HepG2 (cell line): ENCODE measurements at regions not wholly inside any gene's neighbourhood (a gene's known extent, or its start where the extent isn't known, plus 50 kb on each side); places are given as distances from the start of the nearest gene placed in this dataset.

Source experiments
- ATAC-seq: fragments of 200-7000 bp; cut with Tn5 transposase; 3 replicates; pipeline ENCODE4 v1.9.1; 2020; ENCODE audit warnings: mild to moderate bottlenecking, moderate library complexity
- BruUV-seq: library from RNA; stranded (reverse); fragments of 400-500 nt; replicated peaks from 2 replicates; lab custom pipeline; 2021; lab: Mats Ljungman, UMichigan
- CTCF ChIA-PET: fragments of 300-600 bp; formaldehyde crosslinking; extraction: SDS; loops from one replicate; lab custom pipeline; 2021; ENCODE audit warnings: low total read pairs, inconsistent platforms, low intra/inter-chr PET ratio; lab: Yijun Ruan, JAX
- POLR2A ChIA-PET: fragments of 350-600 bp; sonication (Branson Sonifier 250); formaldehyde crosslinking; loops from one replicate; lab custom pipeline; 2020; ENCODE audit warnings: antibody characterized with exemption, inconsistent platforms; lab: Yijun Ruan, JAX
- DNase-seq: peaks from one replicate; pipeline ENCODE4 v3.0.0-alpha.2; 2015; ENCODE audit warnings: low spot score
- FAIRE-seq: peaks from 3 replicates; lab custom pipeline; 2011; peaks lifted over from hg19 to GRCh38; lab: Jason Lieb, UNC
- H2AFZ ChIP-seq: one replicate; pipeline ENCODE4 v1.6.1; 2011; ENCODE audit warnings: low read length, inconsistent platforms
- H3K27ac ChIP-seq: fragments of 300-600 bp; 3 replicates; pipeline ENCODE4 v1.8.0; 2011; ENCODE audit warnings: mixed run types, mild to moderate bottlenecking, mixed read lengths, low read length, inconsistent platforms; ENCODE audit not compliant: insufficient read depth; ENCODE audit errors: extremely low read length
- H3K27me3 ChIP-seq, 2 experiments: fragments of 200-600 bp in 1 of 2; 2 replicates in 1 of 2; 3 replicates in 1 of 2; pipeline versions ENCODE4 v1.6.0 to v1.8.0; 2011; ENCODE audit warnings: low read length in 2 of 2, mild to moderate bottlenecking in 2 of 2, moderate library complexity in 2 of 2, inconsistent platforms in 1 of 2; ENCODE audit not compliant: insufficient read depth in 2 of 2, control insufficient read depth in 1 of 2
- H3K36me3 ChIP-seq, 2 experiments: fragments of 200-600 bp in 1 of 2; replicated peaks in 1 of 2; 2 replicates in 1 of 2; 3 replicates in 1 of 2; pipeline versions ENCODE4 v1.5.1 to v1.8.0; 2011; ENCODE audit warnings: low read length in 2 of 2, inconsistent platforms in 1 of 2; ENCODE audit not compliant: insufficient read depth in 2 of 2, control insufficient read depth in 1 of 2
- H3K4me1 ChIP-seq: 2 replicates; pipeline ENCODE4 v1.5.1; 2012; ENCODE audit warnings: low read length, inconsistent platforms; ENCODE audit not compliant: insufficient read depth
- H3K4me2 ChIP-seq: 2 replicates; pipeline ENCODE4 v1.6.0; 2011; ENCODE audit warnings: low read depth, low read length, inconsistent platforms
- H3K4me3 ChIP-seq, 3 experiments: fragments of 200-600 bp in 1 of 3; sonication (generic), shearing (Covaris generic) in 1 of 3; replicated peaks in 1 of 3; 2 replicates each; pipeline ENCODE4 v1.5.1; 2011 to 2016; ENCODE audit warnings: low read length in 3 of 3, inconsistent platforms in 2 of 3, low read depth in 2 of 3, mild to moderate bottlenecking in 2 of 3, control low read depth in 1 of 3, mixed read lengths in 1 of 3; ENCODE audit not compliant: insufficient read depth in 1 of 3
- H3K79me2 ChIP-seq: one replicate; pipeline ENCODE4 v1.6.1; 2011; ENCODE audit warnings: low read length, inconsistent platforms; ENCODE audit not compliant: insufficient read depth
- H3K9ac ChIP-seq: 2 replicates; pipeline ENCODE4 v1.6.0; 2011; ENCODE audit warnings: mild to moderate bottlenecking, low read depth, low read length, inconsistent platforms; ENCODE audit not compliant: insufficient read depth
- H3K9me3 ChIP-seq: 2 replicates; pipeline ENCODE4 v1.5.1; 2012; ENCODE audit warnings: mild to moderate bottlenecking, low read length
- H4K20me1 ChIP-seq: 2 replicates; pipeline ENCODE4 v1.6.0; 2011; ENCODE audit warnings: inconsistent platforms, mild to moderate bottlenecking, low read length, moderate library complexity; ENCODE audit not compliant: insufficient read depth
- RARA ChIP-seq: IDR thresholded peaks from 2 replicates; pipeline ENCODE4 v1.6.1; 2016; ENCODE audit warnings: missing genetic modification reagents, missing compliant biosample characterization
- SSRP1 ChIP-seq: IDR thresholded peaks from 2 replicates; pipeline ENCODE4 v1.6.1; 2016; ENCODE audit warnings: control low read depth
- ZFP1 ChIP-seq: IDR thresholded peaks from 2 replicates; pipeline ENCODE4 v1.6.1; 2016
- ZFP62 ChIP-seq: sonication (generic); formaldehyde crosslinking; IDR thresholded peaks from 2 replicates; pipeline ENCODE4 v1.4.0; 2020; ENCODE audit warnings: missing genetic modification reagents
- ZHX2 ChIP-seq, 2 experiments: sonication (generic) in 1 of 2; formaldehyde crosslinking in 1 of 2; IDR thresholded peaks; 2 replicates each; pipeline versions ENCODE4 v1.6.1 to v1.9.0; 2014 to 2022; ENCODE audit warnings: antibody characterized with exemption in 1 of 2, borderline replicate concordance in 1 of 2, inconsistent platforms in 1 of 2, low read depth in 1 of 2, missing genetic modification reagents in 1 of 2
- WGBS: methylation state at CpG from one replicate; pipeline ENCODE4 v1.1.6; 2017; ENCODE audit warnings: low lambda C conversion rate; 5-methylcytosine and 5-hydroxymethylcytosine counted together
- in situ Hi-C: cut with HindIII; loops from 2 replicates; pipeline ENCODE4 v1.10.0; 2017; ENCODE audit warnings: low pct_unique_long_range_greater_than_20kb; ENCODE audit not compliant: extremely low pct_ligation_motif_present
- intact Hi-C: fragments of 100-400 bp; cut with micrococcal nuclease; formaldehyde crosslinking; loops from one replicate; pipeline ENCODE4 v1.10.0; 2022; ENCODE audit not compliant: unreplicated experiment
- TF ChIP-seq, protein P1 (sequence below): sonication (generic); formaldehyde crosslinking; IDR thresholded peaks from 2 replicates; pipeline ENCODE4 v1.8.1; 2023; ENCODE audit warnings: missing genetic modification reagents, inconsistent platforms, borderline replicate concordance
- TF ChIP-seq, protein P2 (sequence below): IDR thresholded peaks from 2 replicates; pipeline ENCODE4 v1.6.1; 2016; ENCODE audit warnings: low read depth, control low read depth

- Histone ChIP-seq H3K9ac (no peak overlapping the region), H3K4me1 (no peaks in the 10 kb centered on the region), H3K36me3 (no peaks in the 10 kb centered on the region), H2AFZ (no peak overlapping the region), H3K9me3 (no peaks in the 10 kb centered on the region), H4K20me1 (no peaks in the 10 kb centered on the region), H3K79me2 (no peaks in the 10 kb centered on the region), H3K4me3 (no peak overlapping the region), H3K4me2 (no peak overlapping the region), H3K27me3 (peaks cover 6 to 85% of the 10 kb centered on the region in 2 experiments), H3K27ac (no peak overlapping the region)
- intact Hi-C loops (no loop called here), in situ Hi-C loops (no loop called here)
- FAIRE-seq (no peak), ATAC-seq (no peak), DNase-seq (no peak)
- TF ChIP-seq RARA (CRISPR knock-in tag) (no peak), ZFP1 (CRISPR knock-in tag) (no peak), SSRP1 (CRISPR knock-in tag) (no peak), ZFP62 (CRISPR knock-in tag) (no peak), ZHX2 (IDR thresholded peaks at IDR 0.05; ENCODE audit: low read depth) (no peak), ZHX2 (CRISPR knock-in tag; IDR thresholded peaks at IDR 0.05; ENCODE audit: borderline replicate concordance) (no peak)
- TF ChIP-seq, protein P1, sequence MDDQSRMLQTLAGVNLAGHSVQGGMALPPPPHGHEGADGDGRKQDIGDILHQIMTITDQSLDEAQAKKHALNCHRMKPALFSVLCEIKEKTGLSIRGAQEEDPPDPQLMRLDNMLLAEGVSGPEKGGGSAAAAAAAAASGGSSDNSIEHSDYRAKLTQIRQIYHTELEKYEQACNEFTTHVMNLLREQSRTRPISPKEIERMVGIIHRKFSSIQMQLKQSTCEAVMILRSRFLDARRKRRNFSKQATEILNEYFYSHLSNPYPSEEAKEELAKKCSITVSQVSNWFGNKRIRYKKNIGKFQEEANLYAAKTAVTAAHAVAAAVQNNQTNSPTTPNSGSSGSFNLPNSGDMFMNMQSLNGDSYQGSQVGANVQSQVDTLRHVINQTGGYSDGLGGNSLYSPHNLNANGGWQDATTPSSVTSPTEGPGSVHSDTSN (CRISPR knock-in tag) = no peak
- TF ChIP-seq, protein P2, sequence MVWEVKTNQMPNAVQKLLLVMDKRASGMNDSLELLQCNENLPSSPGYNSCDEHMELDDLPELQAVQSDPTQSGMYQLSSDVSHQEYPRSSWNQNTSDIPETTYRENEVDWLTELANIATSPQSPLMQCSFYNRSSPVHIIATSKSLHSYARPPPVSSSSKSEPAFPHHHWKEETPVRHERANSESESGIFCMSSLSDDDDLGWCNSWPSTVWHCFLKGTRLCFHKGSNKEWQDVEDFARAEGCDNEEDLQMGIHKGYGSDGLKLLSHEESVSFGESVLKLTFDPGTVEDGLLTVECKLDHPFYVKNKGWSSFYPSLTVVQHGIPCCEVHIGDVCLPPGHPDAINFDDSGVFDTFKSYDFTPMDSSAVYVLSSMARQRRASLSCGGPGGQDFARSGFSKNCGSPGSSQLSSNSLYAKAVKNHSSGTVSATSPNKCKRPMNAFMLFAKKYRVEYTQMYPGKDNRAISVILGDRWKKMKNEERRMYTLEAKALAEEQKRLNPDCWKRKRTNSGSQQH = no peak
- POLR2A ChIA-PET = no interaction called here
- CTCF ChIA-PET = no interaction called here
- WGBS = 37% methylated on average over 10 of the region's 10 CpGs
- no TSS peak for BruUV-seq
Observed at GRCh38 chr5:1948111-1948510, 65.4 kb upstream of the IRX4 start.
